PC-9 (cell line): ENCODE measurements at regions not wholly inside any gene's neighbourhood (a gene's known extent, or its start where the extent isn't known, plus 50 kb on each side); places are given as distances from the start of the nearest gene placed in this dataset.

Source experiments
- CTCF ChIP-seq: fragments of 200-600 bp; sonication (generic); conservative IDR thresholded peaks from 2 replicates; pipeline ENCODE4 v1.6.1; 2017; ENCODE audit warnings: mixed run types, antibody characterized with exemption, mild to moderate bottlenecking, moderate library complexity
- EZH2 ChIP-seq: fragments of 200-600 bp; sonication (generic); IDR thresholded peaks from 2 replicates; pipeline ENCODE4 v1.8.0; 2017; ENCODE audit warnings: antibody characterized with exemption, low read depth

GRCh38 chr6:165055231-165055630 lies 254.2 kb downstream of the C6orf118 start:
- TF ChIP-seq CTCF = no peak
- TF ChIP-seq EZH2 = no peak
